SU-DHL-6 (cell line): ENCODE measurements at regions not wholly inside any gene's neighbourhood (a gene's known extent, or its start where the extent isn't known, plus 50 kb on each side); places are given as distances from the start of the nearest gene placed in this dataset.

ENCODE experiments used
- EZH2phosphoT487 ChIP-seq: fragments of 200-600 bp; sonication (generic), shearing (Covaris generic); conservative IDR thresholded peaks from 2 replicates; pipeline ENCODE4 v1.6.1; 2018; ENCODE audit warnings: mild to moderate bottlenecking, antibody characterized with exemption, low read length, moderate library complexity, mixed read lengths
- TF ChIP-seq, protein P1 (sequence below): fragments of 200-600 bp; sonication (generic); IDR thresholded peaks from one replicate; pipeline ENCODE4 v1.5.1; 2017; ENCODE audit warnings: antibody characterized with exemption, mild to moderate bottlenecking, low read length, moderate library complexity; ENCODE audit not compliant: insufficient read depth, poor library complexity, severe bottlenecking

DNA sequence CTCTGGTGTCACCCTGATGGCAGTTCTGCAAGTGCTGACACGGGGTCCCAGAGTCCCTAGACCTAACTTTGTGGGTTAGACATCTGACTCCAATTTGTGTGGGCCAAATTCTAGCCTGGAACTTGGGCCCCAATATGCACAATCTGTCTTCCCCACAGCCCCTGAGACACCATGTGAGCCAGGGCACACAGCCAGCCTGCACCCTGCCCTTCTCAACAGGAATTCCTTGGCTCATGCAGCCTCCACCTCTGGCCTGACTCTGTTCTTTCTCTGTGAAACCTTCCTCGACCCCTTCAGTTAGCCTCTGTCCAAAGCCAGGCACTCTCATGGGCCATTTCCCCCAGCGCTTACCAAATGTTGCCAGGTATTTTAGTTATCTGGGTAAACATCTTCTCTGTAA, 59.1 kb upstream of the POU2AF1 start:
- TF ChIP-seq, protein P1, sequence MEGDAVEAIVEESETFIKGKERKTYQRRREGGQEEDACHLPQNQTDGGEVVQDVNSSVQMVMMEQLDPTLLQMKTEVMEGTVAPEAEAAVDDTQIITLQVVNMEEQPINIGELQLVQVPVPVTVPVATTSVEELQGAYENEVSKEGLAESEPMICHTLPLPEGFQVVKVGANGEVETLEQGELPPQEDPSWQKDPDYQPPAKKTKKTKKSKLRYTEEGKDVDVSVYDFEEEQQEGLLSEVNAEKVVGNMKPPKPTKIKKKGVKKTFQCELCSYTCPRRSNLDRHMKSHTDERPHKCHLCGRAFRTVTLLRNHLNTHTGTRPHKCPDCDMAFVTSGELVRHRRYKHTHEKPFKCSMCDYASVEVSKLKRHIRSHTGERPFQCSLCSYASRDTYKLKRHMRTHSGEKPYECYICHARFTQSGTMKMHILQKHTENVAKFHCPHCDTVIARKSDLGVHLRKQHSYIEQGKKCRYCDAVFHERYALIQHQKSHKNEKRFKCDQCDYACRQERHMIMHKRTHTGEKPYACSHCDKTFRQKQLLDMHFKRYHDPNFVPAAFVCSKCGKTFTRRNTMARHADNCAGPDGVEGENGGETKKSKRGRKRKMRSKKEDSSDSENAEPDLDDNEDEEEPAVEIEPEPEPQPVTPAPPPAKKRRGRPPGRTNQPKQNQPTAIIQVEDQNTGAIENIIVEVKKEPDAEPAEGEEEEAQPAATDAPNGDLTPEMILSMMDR = no peak
- no peak for TF ChIP-seq EZH2phosphoT487
